Vagina (tissue), 2 donors: ENCODE measurements at regions not wholly inside any gene's neighbourhood (a gene's known extent, or its start where the extent isn't known, plus 50 kb on each side); places are given as distances from the start of the nearest gene placed in this dataset.

Experiments used
- CTCF ChIP-seq, 3 experiments: fragments of 450-650 bp in 2 of 3; fragments of 200-600 bp in 1 of 3; sonication (generic) in 1 of 3; IDR thresholded peaks; one replicate each; pipeline ENCODE4 v1.5.1; 2017 to 2019; ENCODE audit warnings: antibody characterized with exemption in 3 of 3, mild to moderate bottlenecking in 2 of 3, moderate library complexity in 2 of 3
- POLR2A ChIP-seq, 2 donors: fragments of 450-650 bp; IDR thresholded peaks; one replicate each; pipeline ENCODE4 v1.6.1; 2017; ENCODE audit warnings: antibody characterized with exemption in 2 of 2, mild to moderate bottlenecking in 2 of 2, moderate library complexity in 2 of 2
- POLR2AphosphoS5 ChIP-seq, 2 donors: sonication (generic); formaldehyde crosslinking; IDR thresholded peaks; one replicate each; pipeline ENCODE4 v1.9.0; 2017; ENCODE audit warnings: antibody characterized with exemption in 2 of 2, mild to moderate bottlenecking in 2 of 2, low read depth in 1 of 2; ENCODE audit not compliant: insufficient read depth in 1 of 2

GRCh38 chr1:222018041-222018440 lies 276.2 kb upstream of the DUSP10 start:
- TF ChIP-seq CTCF (IDR thresholded peaks at IDR 0.05): no peak
- no peak for TF ChIP-seq POLR2A (IDR thresholded peaks at IDR 0.05)
- TF ChIP-seq POLR2AphosphoS5 (IDR thresholded peaks at IDR 0.05; ENCODE audit: insufficient read depth in 1 of 2, low read depth in 1 of 2): no peak
